NCI-H2029 (cell line): ENCODE measurements at regions not wholly inside any gene's neighbourhood (a gene's known extent, or its start where the extent isn't known, plus 50 kb on each side); places are given as distances from the start of the nearest gene placed in this dataset.

Source experiments
- DNase-seq: peaks from one replicate; lab custom pipeline; 2025; lab: John Stamatoyannopoulos, UW

DNA sequence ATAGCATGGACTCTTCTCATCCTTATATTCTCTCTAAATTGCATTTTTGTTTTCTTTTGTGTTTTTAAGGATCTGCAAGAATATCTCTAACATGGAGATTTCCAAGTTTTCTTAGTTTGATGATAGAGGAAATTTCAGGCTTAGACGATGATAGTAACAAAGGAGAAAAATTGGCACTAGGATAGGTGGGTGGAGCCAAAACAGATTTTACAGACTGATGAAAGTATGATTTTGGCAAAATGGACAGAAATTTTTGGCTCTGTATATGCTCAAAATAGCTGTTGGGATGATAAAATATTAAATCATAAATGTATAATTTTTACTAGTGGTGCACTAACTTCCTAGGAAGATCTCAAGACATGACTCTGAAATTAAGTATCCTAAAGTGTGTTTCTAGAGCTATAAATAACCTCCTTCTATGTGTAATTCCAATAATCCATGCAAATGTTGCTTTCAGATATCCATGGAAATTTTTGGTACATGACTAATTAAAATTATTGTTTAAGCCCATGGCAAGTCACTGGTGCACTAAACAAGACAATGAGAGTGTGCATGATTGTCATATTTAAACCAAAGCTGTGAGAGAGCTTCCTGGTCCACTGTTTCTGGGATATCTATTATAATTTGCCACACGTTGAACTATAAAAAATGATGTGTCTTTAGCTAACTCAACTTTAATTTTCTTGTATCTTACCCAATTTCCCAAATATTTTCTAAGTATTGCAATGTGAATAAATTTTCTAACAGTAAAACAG, 55.8 kb upstream of the NBEA start:
- no peak for DNase-seq

DNA sequence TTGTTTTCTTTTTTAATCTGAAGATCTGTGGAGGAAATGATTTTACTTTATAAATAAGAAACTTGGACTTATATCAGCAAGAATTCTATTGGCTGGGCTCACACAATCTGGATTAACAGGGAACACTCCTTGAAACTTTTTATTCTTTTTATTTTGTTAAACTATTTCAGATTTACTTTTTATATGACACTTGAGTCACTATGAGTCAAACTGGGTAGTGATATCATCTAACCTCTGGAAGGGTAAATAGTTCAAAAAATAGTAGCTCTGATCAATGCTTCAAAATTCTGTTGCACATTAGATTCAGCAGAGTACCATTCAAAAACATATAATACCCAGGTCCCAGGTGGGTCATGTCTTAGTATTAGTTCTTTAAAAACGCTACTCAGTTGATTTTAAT, 55.1 kb upstream of the NBEA start:
- no peak for DNase-seq
